ENCODE measurements at regions not wholly inside any gene's neighbourhood (a gene's known extent, or its start where the extent isn't known, plus 50 kb on each side); places are given as distances from the start of the nearest gene placed in this dataset.
"Not testable (repeated sequence)": the region's sequence is repeated elsewhere in the genome, so short reads cannot be mapped to it uniquely, and the experiment has no call there.

GRCh38 chr2:39894082-39894481 lies 115.0 kb upstream of the THUMPD2 start:
- no peak for DNase-seq
- H3K27ac Mint-ChIP-seq (ENCODE audit: unreplicated experiment), result no peak overlapping the region
- H3K27me3 Mint-ChIP-seq (ENCODE audit: unreplicated experiment), result no peaks in the 10 kb centered on the region
- no peaks in the 10 kb centered on the region for H3K4me1 Mint-ChIP-seq (ENCODE audit: low read depth, unreplicated experiment)
- no peak for TF ChIP-seq CTCF (IDR thresholded peaks at IDR 0.05; ENCODE audit: partially characterized antibody, unreplicated experiment)
- H3K9me3 Mint-ChIP-seq (ENCODE audit: unreplicated experiment), result no peaks in the 10 kb centered on the region
- H3K4me3 Mint-ChIP-seq (ENCODE audit: unreplicated experiment), result no peak overlapping the region
- H3K36me3 Mint-ChIP-seq (ENCODE audit: unreplicated experiment), result peaks cover 4% of the 10 kb centered on the region

GRCh38 chr2:39893616-39894015 lies 114.6 kb upstream of the THUMPD2 start:
- H3K27ac Mint-ChIP-seq (ENCODE audit: unreplicated experiment), result no peak overlapping the region
- no peak for TF ChIP-seq CTCF (IDR thresholded peaks at IDR 0.05; ENCODE audit: partially characterized antibody, unreplicated experiment)
- H3K4me1 Mint-ChIP-seq (ENCODE audit: low read depth, unreplicated experiment), result no peaks in the 10 kb centered on the region
- no peaks in the 10 kb centered on the region for H3K36me3 Mint-ChIP-seq (ENCODE audit: unreplicated experiment)
- no peak for DNase-seq
- no peaks in the 10 kb centered on the region for H3K27me3 Mint-ChIP-seq (ENCODE audit: unreplicated experiment)
- no peak overlapping the region for H3K4me3 Mint-ChIP-seq (ENCODE audit: unreplicated experiment)
- no peaks in the 10 kb centered on the region for H3K9me3 Mint-ChIP-seq (ENCODE audit: unreplicated experiment)

GRCh38 chr2:39881948-39882347 lies 102.9 kb upstream of the THUMPD2 start:
- no peak for TF ChIP-seq CTCF (IDR thresholded peaks at IDR 0.05; ENCODE audit: partially characterized antibody, unreplicated experiment)
- H3K4me1 Mint-ChIP-seq (ENCODE audit: low read depth, unreplicated experiment), result no peaks in the 10 kb centered on the region

GRCh38 chr2:39881494-39881893 lies 102.4 kb upstream of the THUMPD2 start:
- no peak overlapping the region for H3K4me3 Mint-ChIP-seq (ENCODE audit: unreplicated experiment)
- peaks cover 7% of the 10 kb centered on the region for H3K9me3 Mint-ChIP-seq (ENCODE audit: unreplicated experiment)
- no peak for TF ChIP-seq CTCF (IDR thresholded peaks at IDR 0.05; ENCODE audit: partially characterized antibody, unreplicated experiment)
- no peaks in the 10 kb centered on the region for H3K36me3 Mint-ChIP-seq (ENCODE audit: unreplicated experiment)
- no peak overlapping the region for H3K27ac Mint-ChIP-seq (ENCODE audit: unreplicated experiment)
- H3K4me1 Mint-ChIP-seq (ENCODE audit: low read depth, unreplicated experiment), result no peaks in the 10 kb centered on the region
- DNase-seq, result no peak
- H3K27me3 Mint-ChIP-seq (ENCODE audit: unreplicated experiment), result no peaks in the 10 kb centered on the region

More at GRCh38 chr2:39881948-39882347, 102.9 kb upstream of the THUMPD2 start:
- H3K36me3 Mint-ChIP-seq (ENCODE audit: unreplicated experiment), result no peaks in the 10 kb centered on the region
- no peak for DNase-seq
- no peak overlapping the region for H3K4me3 Mint-ChIP-seq (ENCODE audit: unreplicated experiment)
- H3K9me3 Mint-ChIP-seq (ENCODE audit: unreplicated experiment), result peaks cover 7% of the 10 kb centered on the region
- no peak overlapping the region for H3K27ac Mint-ChIP-seq (ENCODE audit: unreplicated experiment)
- H3K27me3 Mint-ChIP-seq (ENCODE audit: unreplicated experiment), result no peaks in the 10 kb centered on the region

- not testable (repeated sequence) for H3K27me3 Mint-ChIP-seq (ENCODE audit: unreplicated experiment); H3K9me3 Mint-ChIP-seq (ENCODE audit: unreplicated experiment); H3K4me3 Mint-ChIP-seq (ENCODE audit: unreplicated experiment); H3K36me3 Mint-ChIP-seq (ENCODE audit: unreplicated experiment); H3K27ac Mint-ChIP-seq (ENCODE audit: unreplicated experiment); DNase-seq; H3K4me1 Mint-ChIP-seq (ENCODE audit: low read depth, unreplicated experiment)
Measured at GRCh38 chr2:39879001-39879400, 99.9 kb upstream of the THUMPD2 start.

GRCh38 chr2:39875914-39876267 lies 96.8 kb upstream of the THUMPD2 start:
- TF ChIP-seq CTCF (IDR thresholded peaks at IDR 0.05; ENCODE audit: partially characterized antibody, unreplicated experiment), result no peak
- Mint-ChIP-seq H3K4me3 (ENCODE audit: unreplicated experiment) (no peak overlapping the region), H3K4me1 (ENCODE audit: low read depth, unreplicated experiment) (peaks cover 7% of the 10 kb centered on the region), H3K27ac (ENCODE audit: unreplicated experiment) (no peak overlapping the region), H3K9me3 (ENCODE audit: unreplicated experiment) (peaks cover 11% of the 10 kb centered on the region), H3K27me3 (ENCODE audit: unreplicated experiment) (peaks cover 2% of the 10 kb centered on the region), H3K36me3 (ENCODE audit: unreplicated experiment) (no peaks in the 10 kb centered on the region)
- DNase-seq, result no peak

All from glutamatergic neuron (in vitro differentiated cells).